HG02938 (cell line): ENCODE measurements at regions not wholly inside any gene's neighbourhood (a gene's known extent, or its start where the extent isn't known, plus 50 kb on each side); places are given as distances from the start of the nearest gene placed in this dataset.
A peak's percentile ranks its signal among the peaks of the same experiment; 100 is the strongest.

Experiments
- ATAC-seq: cut with Tn5 transposase; IDR thresholded peaks from one replicate; pipeline ENCODE4 v1.9.1; 2021; ENCODE audit warnings: mild to moderate bottlenecking, moderate library complexity; ENCODE audit not compliant: unreplicated experiment

DNA sequence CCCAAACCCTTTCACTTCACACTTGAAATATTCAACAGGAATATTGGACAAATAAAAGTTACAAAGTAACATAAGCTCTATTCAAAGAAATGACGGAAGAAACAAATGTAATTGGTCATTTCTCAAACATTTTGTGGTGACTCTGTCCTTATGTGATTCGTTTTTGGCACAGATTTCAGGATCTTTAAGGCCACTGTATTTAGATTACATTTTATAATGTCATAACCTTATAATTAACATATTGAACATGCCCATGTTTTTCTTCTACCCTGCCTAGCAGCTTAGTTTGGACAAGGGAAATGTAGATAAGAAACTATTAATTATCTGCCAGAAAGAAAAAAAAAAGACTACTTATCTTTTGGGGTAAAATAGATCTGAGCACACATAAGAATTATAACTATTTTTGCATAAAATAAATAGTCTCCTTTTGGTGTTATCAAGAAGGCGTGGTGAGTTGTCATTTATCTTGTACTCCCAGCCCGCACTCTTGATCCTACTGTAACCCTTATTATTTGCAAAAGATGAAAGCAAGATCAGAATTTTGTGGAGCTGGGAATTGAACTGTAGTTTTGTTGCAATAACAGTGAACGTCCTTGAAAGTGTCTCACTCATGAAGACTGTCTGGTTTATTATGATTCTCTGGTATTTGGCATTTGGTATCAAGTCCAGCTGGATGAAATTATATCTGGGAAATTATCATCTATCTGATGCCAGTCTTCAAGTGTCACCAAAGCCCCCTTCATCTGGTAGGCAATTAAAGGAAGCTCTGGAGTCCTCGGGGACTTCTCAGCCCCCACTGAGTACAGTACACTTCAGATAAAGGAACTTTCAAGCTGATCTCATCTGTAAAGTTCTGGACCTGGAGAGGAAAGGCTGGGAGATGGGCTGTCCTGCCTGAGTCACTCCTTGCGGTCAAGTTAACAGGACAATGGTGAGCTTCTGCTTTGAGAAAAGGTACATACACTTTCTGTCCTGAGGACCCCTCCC, 175.7 kb upstream of the INHBA start:
- ATAC-seq = no peak

DNA sequence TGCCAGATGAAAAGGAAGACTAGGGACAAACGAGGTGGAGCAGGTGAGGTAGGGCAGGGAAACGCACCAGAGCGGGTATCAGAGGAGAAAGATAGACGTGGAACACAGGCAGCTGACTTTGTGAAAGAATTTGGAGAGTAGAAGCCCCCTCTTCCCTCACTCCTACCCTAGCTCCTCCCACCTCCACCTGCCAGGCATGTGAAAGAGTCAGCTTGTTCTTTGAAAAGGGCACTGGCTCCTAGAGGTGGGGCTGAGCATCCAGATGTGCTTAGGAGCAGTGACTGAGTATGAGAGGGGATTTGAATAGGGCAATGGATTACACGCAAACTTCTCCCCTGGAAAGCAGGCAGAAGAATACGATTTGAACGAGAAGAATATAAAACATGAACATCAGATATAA, 174.2 kb upstream of the INHBA start:
- ATAC-seq = no peak

DNA sequence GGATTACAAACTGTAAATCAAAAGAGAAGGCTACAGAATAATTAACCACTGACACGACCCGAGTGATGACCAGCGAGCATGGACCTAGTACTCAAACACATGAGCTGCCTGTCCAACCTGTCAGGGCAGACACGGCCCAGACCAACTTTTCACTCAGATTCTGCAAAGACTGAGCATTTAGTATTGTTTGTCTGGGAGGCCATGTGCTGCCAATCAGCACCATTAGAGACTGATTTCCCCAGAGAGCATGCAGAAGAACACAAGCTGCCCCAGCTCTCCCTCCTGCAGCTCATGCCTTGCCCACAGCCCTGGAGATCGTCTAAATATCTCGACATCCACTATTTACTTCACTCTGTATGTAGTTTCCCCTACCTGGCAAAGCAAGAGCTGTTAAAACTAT, 172.6 kb upstream of the INHBA start:
- no peak for ATAC-seq

GRCh38 chr7:41874201-41874785, 171.4 kb upstream of the INHBA start:
- ATAC-seq = no peak

DNA sequence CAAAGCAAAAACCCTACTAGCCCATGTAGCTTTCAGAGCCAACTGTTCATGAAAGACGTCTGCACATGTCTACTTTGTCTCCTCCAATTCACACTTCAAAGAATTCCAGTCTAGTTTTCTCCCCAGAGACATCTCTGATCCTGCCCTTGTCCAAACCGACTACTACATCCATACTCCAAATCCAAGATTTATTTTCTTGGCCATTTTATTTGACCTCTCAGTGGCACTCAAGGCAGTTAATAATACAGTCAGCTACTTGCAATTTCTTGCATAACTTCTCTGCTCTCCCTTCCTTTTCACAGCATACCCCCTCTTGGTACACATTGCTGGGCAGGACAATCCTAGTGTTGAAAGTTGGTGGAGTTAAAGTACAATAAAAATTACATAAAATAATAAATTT, 170.9 kb upstream of the INHBA start:
- ATAC-seq = no peak

- no peak for ATAC-seq
These were observed 170.1 kb upstream of the INHBA start for GRCh38 chr7:41872966-41873365.

- ATAC-seq = peak; percentile 67
These were observed 167.7 kb upstream of the INHBA start for GRCh38 chr7:41870461-41871138.

- peak; percentile 38 for ATAC-seq
These were observed 167.1 kb upstream of the INHBA start for GRCh38 chr7:41869997-41870396.

GRCh38 chr7:41869596-41869995, 166.7 kb upstream of the INHBA start:
- no peak for ATAC-seq

GRCh38 chr7:41869091-41869490, 166.2 kb upstream of the INHBA start:
- ATAC-seq = no peak

DNA sequence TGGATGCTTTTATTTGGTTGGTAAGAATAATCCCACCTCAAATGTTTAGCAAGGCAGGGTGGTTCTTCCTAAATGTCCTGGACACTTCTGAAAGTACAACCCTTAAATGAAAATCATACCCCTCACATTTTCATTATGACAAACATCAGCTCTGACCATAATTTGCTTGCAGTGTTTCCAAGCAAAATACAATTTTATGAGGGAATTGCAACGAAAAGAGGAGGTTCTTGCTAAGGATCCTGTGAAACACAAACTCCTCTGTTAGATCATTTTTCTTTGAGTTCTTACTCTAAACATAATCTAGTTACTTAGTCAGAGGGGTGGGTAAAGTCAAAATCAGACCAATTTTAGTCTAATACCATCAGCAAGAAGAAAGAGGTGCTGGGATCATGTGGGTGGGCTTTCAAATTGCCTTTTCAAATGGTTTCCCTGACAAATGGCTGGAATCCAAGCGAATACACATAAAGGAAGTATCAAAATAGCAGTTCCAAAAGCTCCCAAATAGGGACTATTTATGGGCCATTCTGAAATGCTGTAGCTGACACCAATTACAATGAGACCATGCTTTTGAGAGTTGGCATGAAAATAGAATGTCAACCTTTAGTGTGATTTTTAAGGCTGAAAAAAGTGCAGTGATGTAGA, 164.9 kb upstream of the INHBA start:
- no peak for ATAC-seq

DNA sequence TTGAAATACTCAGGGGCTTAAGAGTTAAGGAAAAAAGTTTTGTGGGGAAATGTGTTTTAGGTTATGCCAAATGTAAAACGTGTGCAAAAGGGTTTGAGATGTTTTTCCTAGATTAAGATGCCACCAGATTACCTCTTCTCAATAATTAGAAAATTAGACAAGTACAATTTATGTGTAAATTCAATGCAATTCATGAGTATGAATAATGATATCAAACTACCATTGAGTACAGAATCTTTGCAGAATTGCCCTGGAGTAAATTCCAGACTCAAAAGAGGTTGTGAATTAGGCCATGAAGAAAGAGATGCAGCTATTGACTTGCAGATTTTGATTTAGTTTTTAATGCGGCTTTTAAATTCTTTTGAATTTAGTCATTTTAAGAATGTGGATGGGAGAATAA, 159.4 kb upstream of the INHBA start:
- ATAC-seq = no peak

DNA sequence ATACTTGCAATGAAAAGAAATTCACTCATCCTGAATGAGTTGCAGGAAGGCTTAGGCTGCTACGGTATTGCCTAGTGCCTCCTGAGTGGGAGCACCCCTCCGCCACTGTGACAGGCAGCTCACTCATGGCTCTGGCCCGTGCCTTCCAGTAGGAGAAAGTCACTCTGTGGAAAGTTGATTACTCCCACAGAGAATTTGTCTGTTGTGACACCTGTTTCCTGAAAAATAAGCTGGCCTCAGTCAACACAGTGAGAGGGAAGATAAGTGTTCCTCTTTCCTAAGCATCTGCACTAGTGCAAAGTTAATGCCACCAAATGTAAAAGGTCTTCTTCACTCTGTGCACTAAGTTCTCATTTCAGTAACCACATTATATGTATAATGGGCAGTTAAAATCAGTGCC, 158.8 kb upstream of the INHBA start:
- ATAC-seq = no peak

DNA sequence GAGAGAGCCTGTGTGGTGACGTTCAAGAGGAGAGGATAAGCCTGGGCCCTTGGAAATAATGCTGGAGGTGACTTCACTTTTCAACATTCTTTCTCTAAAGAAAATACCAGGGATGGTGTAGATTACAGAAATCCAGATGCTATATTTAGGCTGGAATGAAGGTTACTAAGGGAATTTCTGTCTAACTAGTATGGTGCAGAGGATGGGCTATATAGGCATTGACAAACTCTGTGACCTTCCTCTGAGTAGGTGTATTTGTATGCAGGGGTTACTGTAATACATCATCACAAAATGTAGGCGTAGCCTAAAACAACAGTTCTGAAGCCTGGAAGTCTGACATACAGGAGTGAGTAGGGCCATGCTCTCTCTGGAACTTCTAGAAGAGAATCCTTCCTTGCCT, 155.3 kb upstream of the INHBA start:
- no peak for ATAC-seq

- no peak for ATAC-seq
These were observed 152.9 kb upstream of the INHBA start for GRCh38 chr7:41855798-41856197.

DNA sequence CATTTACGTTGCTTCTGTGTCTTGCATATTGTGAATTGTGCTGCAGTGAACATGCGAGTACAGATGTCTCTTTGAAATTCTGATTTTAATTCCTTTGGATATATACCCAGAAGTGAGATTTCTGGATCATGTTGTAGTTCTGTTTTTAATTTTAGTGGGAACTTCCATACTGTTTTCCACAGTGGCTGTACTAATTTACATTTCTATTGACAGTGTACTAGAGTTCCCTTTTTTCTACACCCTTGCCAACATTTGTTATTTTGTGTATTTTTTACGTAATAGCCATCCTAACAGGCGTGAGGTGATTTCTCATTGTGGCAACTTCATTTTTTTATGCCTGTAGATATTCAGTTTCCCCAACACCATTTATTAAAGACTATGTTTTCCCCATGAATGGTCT, 144.7 kb upstream of the INHBA start:
- ATAC-seq = no peak

GRCh38 chr7:41847151-41847550, 144.3 kb upstream of the INHBA start:
- ATAC-seq = no peak

GRCh38 chr7:41842956-41843355, 140.1 kb upstream of the INHBA start:
- ATAC-seq = no peak

GRCh38 chr7:41837916-41838315, 135.0 kb upstream of the INHBA start:
- ATAC-seq = no peak

DNA sequence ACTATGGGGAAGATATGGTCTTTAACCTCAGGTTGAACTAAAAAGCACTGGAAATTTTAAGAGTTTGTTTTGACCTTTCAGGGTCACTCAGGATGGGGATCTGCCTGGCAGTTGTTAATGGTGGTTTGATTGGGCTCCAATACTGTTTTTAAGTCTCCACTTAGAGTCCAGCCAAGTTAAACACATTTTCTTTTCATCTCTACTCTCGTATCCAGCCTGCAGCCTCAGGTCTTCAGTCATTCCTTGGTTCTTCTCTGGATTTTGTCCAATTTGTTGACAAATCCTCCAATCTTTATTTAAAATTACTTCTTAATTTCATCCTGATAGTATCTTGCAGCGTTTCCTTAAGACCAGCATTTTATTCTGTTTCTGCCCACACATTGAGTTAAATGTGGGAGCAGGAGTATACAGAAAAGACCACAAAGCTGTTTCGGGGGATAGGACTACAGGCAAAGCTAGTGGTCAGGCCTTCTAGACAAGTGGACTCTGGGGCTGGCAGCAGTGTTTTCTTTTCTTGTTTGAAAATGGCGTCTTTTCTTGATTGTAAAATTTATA, 133.2 kb upstream of the INHBA start:
- no peak for ATAC-seq
